Left ventricle myocardium inferior (tissue), 1 donor: ENCODE measurements at regions not wholly inside any gene's neighbourhood (a gene's known extent, or its start where the extent isn't known, plus 50 kb on each side); places are given as distances from the start of the nearest gene placed in this dataset.
"Not testable (repeated sequence)": the region's sequence is repeated elsewhere in the genome, so short reads cannot be mapped to it uniquely, and the experiment has no call there.

ENCODE experiments used
- DNase-seq: peaks from one replicate; pipeline ENCODE4 v3.0.0-alpha.2; 2020
- H3K27ac ChIP-seq: fragments of 200-600 bp; replicated peaks from 2 replicates; pipeline ENCODE4 v1.8.0; 2021
- H3K27me3 ChIP-seq: fragments of 200-600 bp; 2 replicates; pipeline ENCODE4 v1.8.0; 2021; ENCODE audit warnings: low read depth
- H3K36me3 ChIP-seq: fragments of 200-600 bp; 2 replicates; pipeline ENCODE4 v1.8.0; 2021
- H3K4me1 ChIP-seq: fragments of 200-600 bp; 2 replicates; pipeline ENCODE4 v1.8.0; 2021
- H3K4me3 ChIP-seq: fragments of 200-600 bp; 2 replicates; pipeline ENCODE4 v1.8.0; 2021; ENCODE audit warnings: mild to moderate bottlenecking, moderate library complexity
- H3K9me3 ChIP-seq: fragments of 200-600 bp; replicated peaks from 2 replicates; pipeline ENCODE4 v1.8.0; 2021
- CTCF ChIP-seq: fragments of 200-600 bp; IDR thresholded peaks from 2 replicates; pipeline ENCODE4 v1.8.0; 2021; ENCODE audit warnings: antibody characterized with exemption, mild to moderate bottlenecking, borderline replicate concordance
- intact Hi-C: fragments of 100-400 bp; cut with micrococcal nuclease; formaldehyde crosslinking; loops from one replicate; pipeline ENCODE4 v1.11.0; 2022
- donor health status: DM: no; HTN: yes; CAD: no; lungs with severe emphysema.

- Histone ChIP-seq H3K36me3 (no peaks in the 10 kb centered on the region), H3K27me3 (no peaks in the 10 kb centered on the region), H3K4me3 (no peak overlapping the region), H3K27ac (no peak overlapping the region), H3K9me3 (no peaks in the 10 kb centered on the region), H3K4me1 (peaks cover 7% of the 10 kb centered on the region)
- intact Hi-C loops = no loop called here
- no peak for DNase-seq
- no peak for TF ChIP-seq CTCF
These were observed 170.8 kb upstream of the DYRK2 start for GRCh38 chr12:67477681-67478265.

GRCh38 chr12:67482751-67483661 is 165.5 kb upstream of the DYRK2 start:
- H3K27me3 ChIP-seq = no peaks in the 10 kb centered on the region
- intact Hi-C loops = no loop called here
- peaks cover under 1% of the 10 kb centered on the region for H3K9me3 ChIP-seq
- TF ChIP-seq CTCF = no peak
- H3K36me3 ChIP-seq = no peaks in the 10 kb centered on the region
- peak overlapping the region; percentile 52 for H3K27ac ChIP-seq
- DNase-seq = peak; percentile 75
- peaks cover 16% of the 10 kb centered on the region for H3K4me1 ChIP-seq
- no peak overlapping the region for H3K4me3 ChIP-seq

GRCh38 chr12:67483871-67484554 is 164.5 kb upstream of the DYRK2 start:
- DNase-seq = no peak
- Histone ChIP-seq H3K4me1 (peaks cover 16% of the 10 kb centered on the region), H3K4me3 (no peak overlapping the region), H3K36me3 (no peaks in the 10 kb centered on the region), H3K27ac (no peak overlapping the region), H3K9me3 (peaks cover 10% of the 10 kb centered on the region), H3K27me3 (no peaks in the 10 kb centered on the region)
- intact Hi-C loops = no loop called here
- no peak for TF ChIP-seq CTCF

GRCh38 chr12:67484791-67485480 is 163.6 kb upstream of the DYRK2 start:
- intact Hi-C loops = no loop called here
- TF ChIP-seq CTCF = no peak
- H3K4me1 ChIP-seq = peaks cover 16% of the 10 kb centered on the region
- H3K27ac ChIP-seq = no peak overlapping the region
- no peak overlapping the region for H3K4me3 ChIP-seq
- no peak for DNase-seq
- H3K27me3 ChIP-seq = no peaks in the 10 kb centered on the region
- H3K9me3 ChIP-seq = peaks cover 15% of the 10 kb centered on the region
- no peaks in the 10 kb centered on the region for H3K36me3 ChIP-seq

GRCh38 chr12:67486671-67487070 is 161.9 kb upstream of the DYRK2 start:
- TF ChIP-seq CTCF = no peak
- no peak for DNase-seq
- intact Hi-C loops = no loop called here
- Histone ChIP-seq H3K27me3 (no peaks in the 10 kb centered on the region), H3K27ac (no peak overlapping the region), H3K4me1 (peaks cover 16% of the 10 kb centered on the region), H3K9me3 (peaks cover 21% of the 10 kb centered on the region), H3K36me3 (no peaks in the 10 kb centered on the region), H3K4me3 (no peak overlapping the region)

GRCh38 chr12:67488349-67488748 is 160.2 kb upstream of the DYRK2 start:
- H3K9me3 ChIP-seq = peaks cover 28% of the 10 kb centered on the region
- H3K27ac ChIP-seq, H3K27me3 ChIP-seq, intact Hi-C loops, H3K4me1 ChIP-seq, DNase-seq, H3K4me3 ChIP-seq, H3K36me3 ChIP-seq: not testable (repeated sequence)
